DOHH2 (cell line): ENCODE measurements at regions not wholly inside any gene's neighbourhood (a gene's known extent, or its start where the extent isn't known, plus 50 kb on each side); places are given as distances from the start of the nearest gene placed in this dataset.

Source experiments
- CTCF ChIP-seq: fragments of 200-600 bp; sonication (generic); IDR thresholded peaks from one replicate; pipeline ENCODE4 v1.5.1; 2014; ENCODE audit warnings: antibody characterized with exemption, mild to moderate bottlenecking, low read depth, low read length; ENCODE audit not compliant: poor library complexity, severe bottlenecking
- EZH2phosphoT487 ChIP-seq: fragments of 200-600 bp; sonication (generic); IDR thresholded peaks from 2 replicates; pipeline ENCODE4 v1.6.1; 2017; ENCODE audit warnings: borderline replicate concordance, mild to moderate bottlenecking, antibody characterized with exemption, low read length, moderate library complexity, mixed read lengths

GRCh38 chr12:91975891-91976290 lies 169.8 kb downstream of the BTG1 start:
- TF ChIP-seq EZH2phosphoT487 = no peak
- TF ChIP-seq CTCF = no peak
